Nephron progenitor cell (in vitro differentiated cells): ENCODE measurements at regions not wholly inside any gene's neighbourhood (a gene's known extent, or its start where the extent isn't known, plus 50 kb on each side); places are given as distances from the start of the nearest gene placed in this dataset.
A peak's percentile ranks its signal among the peaks of the same experiment; 100 is the strongest.

Source experiments
- DNase-seq: peaks from one replicate; pipeline ENCODE4 v3.0.0; 2021
- H3K27ac Mint-ChIP-seq: 2 replicates; pipeline ENCODE4 v1.8.0; 2021; ENCODE audit warnings: mild to moderate bottlenecking, moderate library complexity, mixed read lengths
- H3K27me3 Mint-ChIP-seq: 2 replicates; pipeline ENCODE4 v1.8.0; 2021; ENCODE audit warnings: mild to moderate bottlenecking, low read depth, mixed read lengths; ENCODE audit not compliant: poor library complexity
- H3K36me3 Mint-ChIP-seq: 2 replicates; pipeline ENCODE4 v1.8.0; 2021; ENCODE audit warnings: low read depth, mixed read lengths
- H3K4me1 Mint-ChIP-seq: 2 replicates; pipeline ENCODE4 v1.8.0; 2021; ENCODE audit warnings: mixed read lengths
- H3K4me3 Mint-ChIP-seq: 2 replicates; pipeline ENCODE4 v1.8.0; 2021; ENCODE audit warnings: mild to moderate bottlenecking, moderate library complexity, mixed read lengths
- H3K9me3 Mint-ChIP-seq: 2 replicates; pipeline ENCODE4 v1.8.0; 2021; ENCODE audit warnings: mild to moderate bottlenecking, moderate library complexity, mixed read lengths
- CTCF ChIP-seq: fragments of 200-600 bp; sonication (generic); IDR thresholded peaks from 2 replicates; pipeline ENCODE4 v1.5.0; 2021; ENCODE audit warnings: antibody characterized with exemption

- H3K36me3 Mint-ChIP-seq = no peaks in the 10 kb centered on the region
- no peak overlapping the region for H3K27ac Mint-ChIP-seq
- no peaks in the 10 kb centered on the region for H3K4me1 Mint-ChIP-seq
- H3K9me3 Mint-ChIP-seq = no peaks in the 10 kb centered on the region
- no peak for TF ChIP-seq CTCF
- no peak overlapping the region for H3K4me3 Mint-ChIP-seq
- H3K27me3 Mint-ChIP-seq = peaks cover 19% of the 10 kb centered on the region
- no peak for DNase-seq
Measured at GRCh38 chr12:13340149-13340548, 143.6 kb downstream of the EMP1 start.

GRCh38 chr12:13339538-13339937, 143.0 kb downstream of the EMP1 start:
- Mint-ChIP-seq H3K27ac (no peak overlapping the region), H3K4me3 (no peak overlapping the region), H3K9me3 (no peaks in the 10 kb centered on the region), H3K36me3 (no peaks in the 10 kb centered on the region), H3K4me1 (no peaks in the 10 kb centered on the region), H3K27me3 (peaks cover 15% of the 10 kb centered on the region)
- no peak for DNase-seq
- TF ChIP-seq CTCF = no peak

GRCh38 chr12:13339091-13339490, 142.6 kb downstream of the EMP1 start:
- no peak for TF ChIP-seq CTCF
- Mint-ChIP-seq H3K27ac (no peak overlapping the region), H3K4me3 (no peak overlapping the region)

DNA sequence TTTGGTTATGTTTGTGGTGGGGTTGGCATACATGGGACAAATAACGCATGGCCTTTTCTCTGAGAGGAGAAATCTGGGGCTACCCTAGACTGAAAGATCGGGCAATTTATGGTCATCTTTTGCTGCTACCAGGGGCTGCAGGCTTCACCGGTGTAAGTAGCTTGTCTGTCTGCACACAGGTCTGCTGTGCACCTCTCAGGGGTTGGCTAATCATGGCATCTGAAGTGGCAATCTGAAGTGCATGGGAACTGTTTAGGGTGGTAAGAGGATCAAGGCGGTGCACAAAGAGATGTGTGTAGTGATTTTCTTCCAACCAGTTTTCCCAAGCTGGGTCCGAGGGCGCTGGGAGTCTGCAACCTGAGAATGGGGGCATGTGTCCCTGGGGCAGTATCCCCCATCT, 141.3 kb downstream of the EMP1 start:
- no peaks in the 10 kb centered on the region for H3K36me3 Mint-ChIP-seq
- TF ChIP-seq CTCF = no peak
- H3K27ac Mint-ChIP-seq = no peak overlapping the region
- H3K27me3 Mint-ChIP-seq = peaks cover 10% of the 10 kb centered on the region
- DNase-seq = no peak
- no peaks in the 10 kb centered on the region for H3K9me3 Mint-ChIP-seq
- no peaks in the 10 kb centered on the region for H3K4me1 Mint-ChIP-seq
- no peak overlapping the region for H3K4me3 Mint-ChIP-seq

More at GRCh38 chr12:13339091-13339490, 142.6 kb downstream of the EMP1 start:
- peaks cover 15% of the 10 kb centered on the region for H3K27me3 Mint-ChIP-seq
- no peak for DNase-seq
- H3K9me3 Mint-ChIP-seq = no peaks in the 10 kb centered on the region
- H3K4me1 Mint-ChIP-seq = no peaks in the 10 kb centered on the region
- H3K36me3 Mint-ChIP-seq = no peaks in the 10 kb centered on the region

DNA sequence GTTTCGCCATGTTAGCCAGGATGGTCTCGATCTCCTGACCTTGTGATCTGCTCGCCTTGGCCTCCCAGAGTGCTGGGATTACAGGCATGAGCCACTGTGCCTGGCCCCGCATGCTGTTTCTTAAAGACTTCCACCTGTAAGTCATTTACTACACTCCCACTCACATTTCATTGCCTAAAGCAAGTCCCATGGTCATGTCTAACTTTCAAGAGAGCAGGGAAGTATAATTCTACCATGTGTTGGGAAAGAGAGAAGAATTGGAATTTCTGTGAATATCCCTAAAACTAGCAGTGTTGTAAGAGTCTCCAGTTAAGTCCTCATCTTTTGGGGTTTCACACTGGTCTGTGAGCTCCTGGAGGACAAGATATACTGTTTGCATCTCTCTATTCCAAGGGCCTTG, 139.7 kb downstream of the EMP1 start:
- H3K4me1 Mint-ChIP-seq = no peaks in the 10 kb centered on the region
- no peak overlapping the region for H3K4me3 Mint-ChIP-seq
- no peaks in the 10 kb centered on the region for H3K36me3 Mint-ChIP-seq
- DNase-seq = no peak
- H3K27ac Mint-ChIP-seq = peak overlapping the region; percentile 59
- TF ChIP-seq CTCF = no peak
- H3K9me3 Mint-ChIP-seq = peaks cover 9% of the 10 kb centered on the region
- H3K27me3 Mint-ChIP-seq = peaks cover 6% of the 10 kb centered on the region

- Mint-ChIP-seq H3K9me3 (peaks cover 18% of the 10 kb centered on the region), H3K4me3 (no peak overlapping the region), H3K4me1 (no peaks in the 10 kb centered on the region), H3K27ac (no peak overlapping the region), H3K36me3 (no peaks in the 10 kb centered on the region), H3K27me3 (peaks cover 6% of the 10 kb centered on the region)
- no peak for TF ChIP-seq CTCF
- DNase-seq = no peak
Measured at GRCh38 chr12:13328535-13328934, 132.0 kb downstream of the EMP1 start.
